Endothelial cell of umbilical vein (primary cell): ENCODE measurements at regions not wholly inside any gene's neighbourhood (a gene's known extent, or its start where the extent isn't known, plus 50 kb on each side); places are given as distances from the start of the nearest gene placed in this dataset.

Experiments used
- BruUV-seq: library from RNA; stranded (reverse); fragments of 400-500 nt; replicated peaks from 2 replicates; lab custom pipeline; 2021; lab: Mats Ljungman, UMichigan
- CTCF ChIA-PET: fragments of 300-600, 350-600 bp; sonication (Branson Sonifier 250); formaldehyde crosslinking; loops from one replicate; lab custom pipeline; 2021; ENCODE audit warnings: antibody characterized with exemption, inconsistent platforms; lab: Charles Lee
- POLR2A ChIA-PET: fragments of 300-600, 350-600 bp; sonication (Branson Sonifier 250); formaldehyde crosslinking; loops from one replicate; lab custom pipeline; 2021; ENCODE audit warnings: antibody characterized with exemption, inconsistent platforms; lab: Charles Lee
- DNase-seq: peaks from one replicate; pipeline ENCODE4 v3.0.0-alpha.2; 2011; ENCODE audit warnings: low read depth, low spot score
- FAIRE-seq: peaks from 2 replicates; lab custom pipeline; 2011; peaks lifted over from hg19 to GRCh38; lab: Jason Lieb, UNC
- H2AFZ ChIP-seq: 2 replicates; pipeline ENCODE4 v1.6.0; 2012; ENCODE audit warnings: low read depth, low read length, control low read depth, inconsistent platforms
- H3K27ac ChIP-seq: 2 replicates; pipeline ENCODE4 v1.5.1; 2011; ENCODE audit warnings: low read depth, mild to moderate bottlenecking, control low read depth, low read length, moderate library complexity; ENCODE audit not compliant: insufficient read depth
- H3K27me3 ChIP-seq, 2 experiments: 2 replicates each; pipeline versions ENCODE4 v1.6.0 to v1.6.1; 2011; ENCODE audit warnings: low read length in 2 of 2, mixed read lengths in 1 of 2; ENCODE audit not compliant: control insufficient read depth in 2 of 2, insufficient read depth in 2 of 2
- H3K36me3 ChIP-seq, 2 experiments: 2 replicates in 1 of 2; 3 replicates in 1 of 2; pipeline ENCODE4 v1.5.1; 2011; ENCODE audit warnings: low read length in 2 of 2, mild to moderate bottlenecking in 1 of 2, moderate library complexity in 1 of 2; ENCODE audit not compliant: control insufficient read depth in 2 of 2, insufficient read depth in 2 of 2; ENCODE audit errors: extremely low read depth in 1 of 2
- H3K4me1 ChIP-seq: 3 replicates; pipeline ENCODE4 v1.5.1; 2011; ENCODE audit warnings: mild to moderate bottlenecking, low read length; ENCODE audit not compliant: control insufficient read depth, insufficient read depth; ENCODE audit errors: extremely low read depth
- H3K4me2 ChIP-seq: 2 replicates; pipeline ENCODE4 v1.6.1; 2011; ENCODE audit warnings: low read length, control low read depth, mixed read lengths; ENCODE audit not compliant: insufficient read depth
- H3K4me3 ChIP-seq, 3 experiments: fragments of 200-600 bp in 1 of 3; sonication (generic), shearing (Covaris generic) in 1 of 3; replicated peaks in 1 of 3; 2 replicates each; pipeline ENCODE4 v1.5.1; 2011 to 2016; ENCODE audit warnings: control low read depth in 3 of 3, low read length in 3 of 3, mild to moderate bottlenecking in 2 of 3, inconsistent platforms in 1 of 3, low read depth in 1 of 3, moderate library complexity in 1 of 3; ENCODE audit not compliant: insufficient read depth in 1 of 3
- H3K79me2 ChIP-seq: 2 replicates; pipeline ENCODE4 v1.6.0; 2012; ENCODE audit warnings: low read length, inconsistent platforms; ENCODE audit not compliant: control insufficient read depth, insufficient read depth
- H3K9ac ChIP-seq: replicated peaks from 2 replicates; pipeline ENCODE3; 2011; ENCODE audit warnings: low read length, control low read depth; ENCODE audit not compliant: insufficient read depth; ENCODE audit errors: extremely low read depth
- H3K9me1 ChIP-seq: replicated peaks from 3 replicates; pipeline ENCODE4 v1.6.0; 2011; ENCODE audit warnings: mild to moderate bottlenecking, low read length; ENCODE audit not compliant: control insufficient read depth, insufficient read depth; ENCODE audit errors: extremely low read depth
- H3K9me3 ChIP-seq: replicated peaks from 2 replicates; pipeline ENCODE4 v1.5.1; 2012; ENCODE audit warnings: low read length, inconsistent platforms; ENCODE audit not compliant: control insufficient read depth, insufficient read depth
- H4K20me1 ChIP-seq: replicated peaks from 2 replicates; pipeline ENCODE3; 2011; ENCODE audit warnings: mild to moderate bottlenecking, low read length; ENCODE audit not compliant: control insufficient read depth, insufficient read depth; ENCODE audit errors: extremely low read depth
- EZH2 ChIP-seq: IDR thresholded peaks from 2 replicates; pipeline ENCODE4 v1.6.1; 2012; ENCODE audit warnings: borderline replicate concordance, low read depth, mild to moderate bottlenecking, moderate library complexity, low read length, inconsistent platforms; ENCODE audit not compliant: severe bottlenecking
- FOS ChIP-seq: IDR thresholded peaks from 2 replicates; pipeline ENCODE4 v1.6.1; 2011; ENCODE audit warnings: mild to moderate bottlenecking, low read length, moderate library complexity, borderline replicate concordance; ENCODE audit not compliant: insufficient read depth
- GATA2 ChIP-seq: IDR thresholded peaks from 2 replicates; pipeline ENCODE4 v1.7.0; 2011; ENCODE audit warnings: low read depth, mild to moderate bottlenecking, moderate library complexity, mixed read lengths, low read length; ENCODE audit not compliant: insufficient read length, insufficient read depth
- JUN ChIP-seq: IDR thresholded peaks from 2 replicates; pipeline ENCODE4 v1.6.1; 2011; ENCODE audit warnings: borderline replicate concordance, low read depth; ENCODE audit not compliant: insufficient read length, insufficient read depth
- MYC ChIP-seq: IDR thresholded peaks from one replicate; pipeline ENCODE4 v1.6.1; 2011; ENCODE audit warnings: mild to moderate bottlenecking, low read depth, low read length
- POLR2A ChIP-seq: IDR thresholded peaks from 2 replicates; pipeline ENCODE4 v1.6.1; 2012; ENCODE audit warnings: low read depth, mild to moderate bottlenecking, control low read depth, low read length
- POLR2AphosphoS5 ChIP-seq: IDR thresholded peaks from 2 replicates; pipeline ENCODE4 v1.6.1; 2012; ENCODE audit warnings: low read depth, mild to moderate bottlenecking, control low read depth, low read length, moderate library complexity; ENCODE audit not compliant: insufficient read depth
- dilution Hi-C: fragments of 300-500 bp; cut with MboI; formaldehyde crosslinking; loops from one replicate; pipeline ENCODE4 v1.15.0; 2019; ENCODE audit warnings: low sequenced_read_pairs; ENCODE audit not compliant: extremely low pct_ligation_motif_present
- intact Hi-C: fragments of 100-400 bp; cut with micrococcal nuclease; formaldehyde crosslinking; loops from one replicate; pipeline ENCODE4 v1.10.0; 2022
- TF ChIP-seq, protein P1 (sequence below), 2 donors: IDR thresholded peaks; 1 replicate in 1 of 2; 2 replicates in 1 of 2; pipeline ENCODE4 v1.5.1; 2011; ENCODE audit warnings: low read length in 2 of 2, mild to moderate bottlenecking in 2 of 2, moderate library complexity in 2 of 2, control low read depth in 1 of 2, inconsistent platforms in 1 of 2, low read depth in 1 of 2; ENCODE audit not compliant: insufficient read depth in 1 of 2; ENCODE audit errors: extremely low read depth in 1 of 2
- TF ChIP-seq, protein P2 (sequence below): IDR thresholded peaks from 2 replicates; pipeline ENCODE4 v1.6.1; 2011; ENCODE audit not compliant: insufficient read depth, insufficient read length

DNA sequence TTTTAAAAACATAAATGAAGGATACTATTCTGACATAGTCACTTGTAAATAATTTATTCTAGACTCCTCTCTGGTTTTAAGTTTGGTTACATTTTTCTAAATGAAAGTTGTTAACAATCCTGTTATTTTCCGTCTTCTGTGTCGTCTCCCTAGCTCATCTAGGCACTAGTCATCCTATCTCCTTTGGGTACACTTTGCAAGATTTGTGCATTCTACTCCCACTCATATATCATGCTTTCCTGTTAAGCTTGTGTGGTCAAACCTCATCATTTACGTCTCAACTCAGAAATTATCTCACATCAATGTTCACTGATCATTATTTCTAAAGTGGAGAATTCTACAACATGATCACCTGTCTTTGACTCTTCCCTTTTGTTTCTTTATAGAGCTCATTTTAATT is 658.7 kb downstream of the TLL1 start:
- FAIRE-seq (no peak), DNase-seq (no peak)
- Histone ChIP-seq H3K9ac (no peak overlapping the region), H3K9me1 (no peaks in the 10 kb centered on the region), H4K20me1 (no peaks in the 10 kb centered on the region), H3K4me2 (no peak overlapping the region), H3K27ac (no peak overlapping the region), H3K4me3 (no peak overlapping the region), H3K36me3 (no peaks in the 10 kb centered on the region), H3K79me2 (no peaks in the 10 kb centered on the region), H3K9me3 (peaks cover 2% of the 10 kb centered on the region), H2AFZ (no peak overlapping the region), H3K4me1 (no peaks in the 10 kb centered on the region), H3K27me3 (no peaks in the 10 kb centered on the region)
- TF ChIP-seq GATA2 (no peak), POLR2AphosphoS5 (no peak), JUN (no peak), POLR2A (no peak), MYC (no peak), FOS (no peak), EZH2 (no peak)
- TF ChIP-seq, protein P1, sequence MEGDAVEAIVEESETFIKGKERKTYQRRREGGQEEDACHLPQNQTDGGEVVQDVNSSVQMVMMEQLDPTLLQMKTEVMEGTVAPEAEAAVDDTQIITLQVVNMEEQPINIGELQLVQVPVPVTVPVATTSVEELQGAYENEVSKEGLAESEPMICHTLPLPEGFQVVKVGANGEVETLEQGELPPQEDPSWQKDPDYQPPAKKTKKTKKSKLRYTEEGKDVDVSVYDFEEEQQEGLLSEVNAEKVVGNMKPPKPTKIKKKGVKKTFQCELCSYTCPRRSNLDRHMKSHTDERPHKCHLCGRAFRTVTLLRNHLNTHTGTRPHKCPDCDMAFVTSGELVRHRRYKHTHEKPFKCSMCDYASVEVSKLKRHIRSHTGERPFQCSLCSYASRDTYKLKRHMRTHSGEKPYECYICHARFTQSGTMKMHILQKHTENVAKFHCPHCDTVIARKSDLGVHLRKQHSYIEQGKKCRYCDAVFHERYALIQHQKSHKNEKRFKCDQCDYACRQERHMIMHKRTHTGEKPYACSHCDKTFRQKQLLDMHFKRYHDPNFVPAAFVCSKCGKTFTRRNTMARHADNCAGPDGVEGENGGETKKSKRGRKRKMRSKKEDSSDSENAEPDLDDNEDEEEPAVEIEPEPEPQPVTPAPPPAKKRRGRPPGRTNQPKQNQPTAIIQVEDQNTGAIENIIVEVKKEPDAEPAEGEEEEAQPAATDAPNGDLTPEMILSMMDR (IDR thresholded peaks at IDR 0.05; ENCODE audit: extremely low read depth in 1 of 2, insufficient read depth in 1 of 2, low read depth in 1 of 2, low read length in 2 of 2) = no peak
- TF ChIP-seq, protein P2, sequence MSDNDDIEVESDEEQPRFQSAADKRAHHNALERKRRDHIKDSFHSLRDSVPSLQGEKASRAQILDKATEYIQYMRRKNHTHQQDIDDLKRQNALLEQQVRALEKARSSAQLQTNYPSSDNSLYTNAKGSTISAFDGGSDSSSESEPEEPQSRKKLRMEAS = no peak
- BruUV-seq = no TSS peak
- intact Hi-C loops = no loop called here
- POLR2A ChIA-PET = no interaction called here
- CTCF ChIA-PET = no interaction called here
- dilution Hi-C loops = no loop called here
